Activated naive CD4-positive, alpha-beta T cell treated with anti-CD3 and anti-CD28 coated beads, Interleukin-2, amount 10 ng/mL, durations not matched to agents 7 days and 5 days (primary cell): ENCODE measurements at regions not wholly inside any gene's neighbourhood (a gene's known extent, or its start where the extent isn't known, plus 50 kb on each side); places are given as distances from the start of the nearest gene placed in this dataset.
"Not testable (repeated sequence)": the region's sequence is repeated elsewhere in the genome, so short reads cannot be mapped to it uniquely, and the experiment has no call there.

Experiments
- CTCF ChIA-PET: fragments of 350-600 bp; sonication (Branson Sonifier 250); formaldehyde crosslinking; loops from one replicate; lab custom pipeline; 2021; ENCODE audit warnings: antibody characterized with exemption; lab: Charles Lee
- DNase-seq: peaks from one replicate; pipeline ENCODE4 v3.0.0-alpha.2; 2020
- H3K27ac Mint-ChIP-seq: one replicate; pipeline ENCODE4 v1.8.0; 2021; ENCODE audit warnings: mild to moderate bottlenecking, moderate library complexity, mixed read lengths
- H3K27me3 Mint-ChIP-seq: one replicate; pipeline ENCODE4 v1.8.0; 2021; ENCODE audit warnings: mild to moderate bottlenecking, mixed read lengths
- H3K36me3 Mint-ChIP-seq: one replicate; pipeline ENCODE4 v1.8.0; 2021; ENCODE audit warnings: mixed read lengths
- H3K4me1 Mint-ChIP-seq: one replicate; pipeline ENCODE4 v1.8.0; 2021; ENCODE audit warnings: mixed read lengths
- H3K4me3 Mint-ChIP-seq: one replicate; pipeline ENCODE4 v1.8.0; 2021; ENCODE audit warnings: mild to moderate bottlenecking, moderate library complexity, mixed read lengths
- H3K9me3 Mint-ChIP-seq: one replicate; pipeline ENCODE4 v1.8.0; 2021; ENCODE audit warnings: mixed read lengths

DNA sequence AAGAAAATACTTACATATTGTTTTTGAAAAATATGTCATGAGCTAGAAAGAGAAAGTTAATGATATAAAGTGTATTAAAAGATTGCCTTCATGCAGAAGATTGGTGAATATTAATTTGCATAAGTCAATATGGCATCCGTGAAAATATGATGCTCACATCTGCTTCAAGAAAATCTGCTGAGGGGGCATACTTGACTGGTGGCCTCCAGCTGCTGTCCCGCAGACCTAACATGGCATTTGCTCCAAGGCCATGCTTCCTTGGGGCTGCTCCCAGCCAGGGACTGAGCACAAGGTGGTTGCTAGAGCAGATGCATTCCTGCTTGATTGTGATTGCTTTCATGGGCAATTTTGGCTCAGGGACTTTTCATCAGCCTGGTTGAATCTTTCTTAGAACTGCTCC lies 133.8 kb downstream of the TTC6 start:
- Mint-ChIP-seq H3K27me3 (no peaks in the 10 kb centered on the region), H3K4me3 (no peak overlapping the region), H3K9me3 (no peaks in the 10 kb centered on the region), H3K4me1 (no peaks in the 10 kb centered on the region), H3K36me3 (no peaks in the 10 kb centered on the region), H3K27ac (no peak overlapping the region)
- no peak for DNase-seq
- CTCF ChIA-PET = no interaction called here

DNA sequence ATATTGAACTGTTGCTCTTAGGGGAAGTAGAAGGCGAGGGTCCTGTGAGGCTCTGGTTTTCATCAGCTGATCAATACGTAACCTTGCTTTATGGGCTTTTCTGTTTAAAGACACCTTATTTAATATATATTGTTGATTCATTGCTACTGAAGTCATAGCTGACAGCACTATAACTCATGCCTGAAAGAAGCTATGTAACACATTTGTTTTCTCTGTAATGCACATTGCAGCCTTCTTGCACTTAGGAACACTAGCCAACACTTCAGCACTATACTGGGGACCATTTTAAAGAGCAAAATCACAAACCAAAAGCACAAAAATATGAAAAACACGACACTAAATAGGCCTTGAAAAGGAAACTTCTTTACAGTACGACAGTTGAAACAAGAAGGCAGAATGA lies 135.7 kb downstream of the TTC6 start:
- Mint-ChIP-seq H3K27me3 (no peaks in the 10 kb centered on the region), H3K9me3 (no peaks in the 10 kb centered on the region), H3K4me1 (no peaks in the 10 kb centered on the region), H3K4me3 (no peak overlapping the region), H3K36me3 (no peaks in the 10 kb centered on the region), H3K27ac (no peak overlapping the region)
- CTCF ChIA-PET = interaction anchor here (0.7 kb wide), 1 partner anchor 1006 kb away, joined by 3 read pairs; no protein-coding TSS in a partner anchor
- no peak for DNase-seq

- Mint-ChIP-seq H3K36me3 (no peaks in the 10 kb centered on the region), H3K27me3 (no peaks in the 10 kb centered on the region), H3K9me3 (peaks cover 2% of the 10 kb centered on the region), H3K27ac (no peak overlapping the region), H3K4me3 (no peak overlapping the region), H3K4me1 (no peaks in the 10 kb centered on the region)
- CTCF ChIA-PET = interaction anchor here (0.6 kb wide), 1 partner anchor 1320 kb away, joined by 3 read pairs; no protein-coding TSS in a partner anchor
- no peak for DNase-seq
These were observed 150.2 kb downstream of the TTC6 start for GRCh38 chr14:37745657-37746056.

- DNase-seq = no peak
- Mint-ChIP-seq H3K27ac (no peak overlapping the region), H3K4me1 (no peaks in the 10 kb centered on the region), H3K9me3 (peaks cover 2% of the 10 kb centered on the region), H3K4me3 (no peak overlapping the region), H3K27me3 (no peaks in the 10 kb centered on the region), H3K36me3 (no peaks in the 10 kb centered on the region)
- CTCF ChIA-PET = no interaction called here
These were observed 150.9 kb downstream of the TTC6 start for GRCh38 chr14:37746140-37746832.

GRCh38 chr14:37753459-37753858 lies 158.0 kb downstream of the TTC6 start:
- DNase-seq = no peak
- no peaks in the 10 kb centered on the region for H3K36me3 Mint-ChIP-seq
- H3K4me1 Mint-ChIP-seq = no peaks in the 10 kb centered on the region
- no peaks in the 10 kb centered on the region for H3K27me3 Mint-ChIP-seq
- no peak overlapping the region for H3K4me3 Mint-ChIP-seq
- CTCF ChIA-PET = no interaction called here
- H3K27ac Mint-ChIP-seq = no peak overlapping the region
- H3K9me3 Mint-ChIP-seq = peaks cover 8% of the 10 kb centered on the region

GRCh38 chr14:37760275-37760674 lies 164.8 kb downstream of the TTC6 start:
- H3K27me3 Mint-ChIP-seq, H3K4me1 Mint-ChIP-seq, CTCF ChIA-PET, H3K4me3 Mint-ChIP-seq, H3K36me3 Mint-ChIP-seq, H3K27ac Mint-ChIP-seq, DNase-seq: not testable (repeated sequence)
- H3K9me3 Mint-ChIP-seq = peaks cover 12% of the 10 kb centered on the region

DNA sequence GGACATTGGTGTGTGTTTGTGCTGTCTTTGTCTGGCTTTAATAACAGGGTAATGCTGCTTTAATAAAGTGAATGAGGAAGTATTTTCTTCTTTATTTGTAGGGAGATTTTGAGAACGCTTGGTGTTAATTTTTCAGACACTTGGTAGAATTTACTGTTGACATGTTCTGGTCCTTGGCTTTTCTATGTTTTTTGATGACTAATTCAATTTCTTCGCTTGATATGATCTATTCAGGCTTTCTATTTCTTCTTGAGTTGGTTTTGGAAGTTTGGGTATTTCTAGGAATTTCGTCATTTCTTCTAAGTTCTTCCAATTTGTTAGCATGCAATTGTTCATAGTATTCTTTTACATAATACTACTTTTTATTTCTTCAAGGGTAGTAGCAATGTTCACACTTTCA lies 167.8 kb downstream of the TTC6 start:
- CTCF ChIA-PET = no interaction called here
- no peaks in the 10 kb centered on the region for H3K27me3 Mint-ChIP-seq
- no peaks in the 10 kb centered on the region for H3K36me3 Mint-ChIP-seq
- no peak for DNase-seq
- H3K4me1 Mint-ChIP-seq = no peaks in the 10 kb centered on the region
- no peak overlapping the region for H3K4me3 Mint-ChIP-seq
- H3K9me3 Mint-ChIP-seq = peaks cover 6% of the 10 kb centered on the region
- H3K27ac Mint-ChIP-seq = no peak overlapping the region

DNA sequence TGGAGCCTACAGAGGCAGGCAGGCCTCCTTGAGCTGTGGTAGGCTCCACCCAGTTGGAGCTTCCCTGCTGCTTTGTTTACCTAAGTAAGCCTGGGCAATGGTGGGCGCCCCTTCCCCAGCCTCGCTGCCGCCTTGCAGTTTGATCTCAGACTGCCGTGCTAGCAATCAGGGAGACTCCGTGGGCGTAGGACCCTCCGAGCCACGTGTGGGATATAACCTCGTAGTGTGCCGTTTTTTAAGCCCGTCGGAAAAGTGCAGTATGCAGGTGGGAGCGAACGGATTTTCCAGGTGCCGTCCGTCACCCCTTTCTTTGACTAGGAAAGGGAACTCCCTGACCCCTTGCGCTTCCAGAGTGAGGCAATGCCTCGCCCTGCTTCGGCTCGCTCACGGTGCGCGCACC lies 176.9 kb downstream of the TTC6 start:
- CTCF ChIA-PET = not testable (repeated sequence)

DNA sequence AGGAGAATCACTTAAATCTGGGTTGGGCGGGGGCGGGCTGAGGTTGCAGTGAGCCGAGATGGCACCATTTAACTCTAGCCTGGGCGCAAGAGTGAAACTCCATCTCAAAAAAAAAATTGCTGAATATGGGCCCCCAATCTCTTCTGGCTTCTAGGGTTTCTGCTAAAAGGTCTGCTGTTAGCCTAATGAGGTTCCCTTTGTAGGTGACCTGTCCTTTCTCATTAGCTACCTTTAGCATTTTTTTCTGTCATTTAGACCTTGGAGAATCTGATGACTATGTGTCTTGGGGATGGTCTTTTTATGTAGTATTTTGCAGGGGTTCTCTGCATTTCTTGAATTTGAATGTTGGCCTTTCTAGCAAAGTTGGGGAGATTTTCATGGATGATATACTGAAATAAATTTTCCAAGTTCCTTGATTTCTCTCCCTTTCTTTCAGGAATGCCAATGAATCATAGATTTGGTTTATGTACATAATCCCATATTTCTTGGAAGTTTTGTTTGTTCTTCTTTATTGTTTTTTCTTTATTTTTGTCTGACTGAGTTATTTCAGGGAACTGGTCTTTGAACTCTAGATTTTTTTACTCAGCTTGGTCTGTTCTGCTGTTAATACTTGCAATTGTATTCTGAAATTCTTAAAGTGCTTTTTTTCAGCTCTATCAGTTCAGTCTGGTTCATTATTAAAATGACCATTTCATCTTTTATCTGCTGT lies 181.5 kb downstream of the TTC6 start:
- CTCF ChIA-PET = no interaction called here
- Mint-ChIP-seq H3K4me3 (no peak overlapping the region), H3K27me3 (no peaks in the 10 kb centered on the region), H3K36me3 (no peaks in the 10 kb centered on the region), H3K4me1 (no peaks in the 10 kb centered on the region), H3K9me3 (peaks cover 18% of the 10 kb centered on the region), H3K27ac (no peak overlapping the region)
- no peak for DNase-seq

More for the DNA sequence above, 176.9 kb downstream of the TTC6 start:
- not testable (repeated sequence) for DNase-seq, H3K4me1 Mint-ChIP-seq, H3K27me3 Mint-ChIP-seq, H3K4me3 Mint-ChIP-seq, H3K36me3 Mint-ChIP-seq, H3K27ac Mint-ChIP-seq
- H3K9me3 Mint-ChIP-seq = peaks cover 14% of the 10 kb centered on the region

- Mint-ChIP-seq H3K36me3 (no peaks in the 10 kb centered on the region), H3K9me3 (peaks cover 15% of the 10 kb centered on the region), H3K27me3 (no peaks in the 10 kb centered on the region), H3K4me3 (no peak overlapping the region), H3K4me1 (no peaks in the 10 kb centered on the region), H3K27ac (no peak overlapping the region)
- CTCF ChIA-PET = no interaction called here
- no peak for DNase-seq
These were observed 182.9 kb downstream of the TTC6 start for GRCh38 chr14:37778135-37778943.

DNA sequence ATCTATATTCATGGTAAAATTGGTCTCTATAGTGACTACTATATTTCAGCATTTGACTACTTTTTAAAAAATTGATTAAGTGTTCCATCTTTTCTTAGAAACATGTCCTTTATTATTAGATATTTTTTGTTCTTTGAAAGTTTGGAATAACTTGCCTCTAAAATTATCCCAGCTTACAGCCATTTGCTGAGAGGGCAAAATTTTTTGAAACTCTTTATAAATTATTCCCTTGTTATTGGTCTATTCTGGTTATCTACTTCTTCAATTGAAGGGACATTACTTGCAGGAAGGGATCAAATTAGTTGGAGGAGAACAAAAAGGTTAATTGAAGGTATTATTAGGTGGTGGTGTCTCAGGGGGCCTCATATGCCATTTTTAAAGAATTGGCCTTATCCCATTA lies 184.1 kb downstream of the TTC6 start:
- no peaks in the 10 kb centered on the region for H3K36me3 Mint-ChIP-seq
- H3K4me1 Mint-ChIP-seq = no peaks in the 10 kb centered on the region
- H3K4me3 Mint-ChIP-seq = no peak overlapping the region
- CTCF ChIA-PET = no interaction called here
- H3K27me3 Mint-ChIP-seq = no peaks in the 10 kb centered on the region
- H3K9me3 Mint-ChIP-seq = peaks cover 13% of the 10 kb centered on the region
- no peak for DNase-seq
- H3K27ac Mint-ChIP-seq = no peak overlapping the region

- H3K27me3 Mint-ChIP-seq, H3K27ac Mint-ChIP-seq, H3K9me3 Mint-ChIP-seq, H3K4me3 Mint-ChIP-seq, H3K4me1 Mint-ChIP-seq, H3K36me3 Mint-ChIP-seq, CTCF ChIA-PET, DNase-seq: not testable (repeated sequence)
These were observed 185.3 kb downstream of the TTC6 start for GRCh38 chr14:37780731-37781130.

DNA sequence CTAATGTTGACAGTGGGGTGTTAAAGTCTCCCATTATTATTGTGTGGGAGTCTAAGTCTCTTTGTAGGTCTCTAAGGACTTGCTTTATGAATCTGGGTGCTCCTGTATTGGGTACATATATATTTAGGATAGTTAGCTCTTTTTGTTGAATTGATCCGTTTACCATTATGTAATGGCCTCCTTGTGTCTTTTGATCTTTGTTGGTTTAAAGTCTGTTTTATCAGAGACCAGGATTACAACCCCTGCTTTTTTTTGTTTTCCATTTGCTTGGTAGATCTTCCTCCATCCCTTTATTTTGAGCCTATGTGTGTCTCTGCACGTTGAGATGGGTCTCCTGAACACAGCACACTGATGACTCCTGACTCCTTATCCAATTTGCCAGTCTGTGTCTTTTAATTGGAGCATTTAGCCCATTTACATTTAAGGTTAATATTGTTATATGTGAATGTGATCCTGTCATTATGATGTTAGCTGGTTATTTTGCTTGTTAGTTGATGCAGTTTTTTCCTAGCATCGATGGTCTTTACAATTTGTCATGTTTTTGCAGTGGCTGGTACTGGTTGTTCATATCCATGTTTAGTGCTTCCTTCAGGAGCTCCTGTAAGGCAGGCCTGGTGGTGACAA lies 188.9 kb downstream of the TTC6 start:
- H3K4me1 Mint-ChIP-seq, CTCF ChIA-PET, H3K27me3 Mint-ChIP-seq, H3K4me3 Mint-ChIP-seq, DNase-seq, H3K27ac Mint-ChIP-seq, H3K36me3 Mint-ChIP-seq, H3K9me3 Mint-ChIP-seq: not testable (repeated sequence)

GRCh38 chr14:37784827-37785223 lies 189.4 kb downstream of the TTC6 start:
- CTCF ChIA-PET = not testable (repeated sequence)

More at GRCh38 chr14:37784827-37785223, 189.4 kb downstream of the TTC6 start:
- not testable (repeated sequence) for H3K9me3 Mint-ChIP-seq, H3K4me3 Mint-ChIP-seq, DNase-seq, H3K27me3 Mint-ChIP-seq, H3K27ac Mint-ChIP-seq, H3K4me1 Mint-ChIP-seq, H3K36me3 Mint-ChIP-seq
